GM19463 (cell line): ENCODE measurements at regions not wholly inside any gene's neighbourhood (a gene's known extent, or its start where the extent isn't known, plus 50 kb on each side); places are given as distances from the start of the nearest gene placed in this dataset.

Source experiments
- ATAC-seq: cut with Tn5 transposase; IDR thresholded peaks from one replicate; pipeline ENCODE4 v1.9.1; 2021; ENCODE audit warnings: mild to moderate bottlenecking, moderate library complexity; ENCODE audit not compliant: unreplicated experiment

GRCh38 chr1:191561276-191561675 lies 597.0 kb upstream of the RGS18 start:
- ATAC-seq: no peak

- no peak for ATAC-seq
Measured at GRCh38 chr1:191564275-191564674, 594.0 kb upstream of the RGS18 start.

DNA sequence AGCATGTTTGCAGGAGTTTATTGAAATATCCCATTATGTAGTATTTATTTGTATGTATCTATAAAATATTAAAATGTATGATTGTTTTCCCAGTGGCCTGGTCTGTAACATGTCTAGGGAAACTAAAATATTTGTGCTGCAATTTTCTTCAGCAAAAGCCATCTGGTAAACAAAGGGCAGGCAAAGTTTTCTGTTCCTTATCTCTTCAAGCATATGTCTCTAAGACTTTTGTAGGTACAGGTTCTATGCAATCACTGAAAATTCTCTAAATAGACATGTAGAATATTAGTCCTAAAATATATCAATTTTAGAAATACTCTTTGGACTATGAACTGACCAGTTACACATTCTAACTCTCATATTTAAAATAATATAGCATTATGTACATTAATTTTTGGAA lies 585.8 kb upstream of the RGS18 start:
- ATAC-seq: no peak

DNA sequence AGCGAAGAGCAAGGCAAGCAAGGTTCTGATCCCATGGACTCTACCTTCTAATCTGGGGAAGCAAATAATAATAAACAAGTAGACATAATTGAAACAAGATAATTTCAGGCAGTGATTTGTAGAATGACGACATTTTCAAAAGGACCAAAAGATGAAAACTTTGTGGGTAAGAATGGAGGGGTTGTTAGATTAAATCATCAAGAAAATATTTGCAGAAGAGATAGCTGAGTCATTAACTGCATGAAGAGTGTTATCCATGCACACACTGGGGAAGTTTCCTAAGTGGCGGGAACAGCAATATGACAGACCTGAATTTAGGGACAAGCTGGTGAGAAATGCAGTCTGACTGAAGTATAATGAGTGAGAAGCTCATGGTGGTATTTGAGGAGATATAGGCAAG lies 583.1 kb upstream of the RGS18 start:
- no peak for ATAC-seq

DNA sequence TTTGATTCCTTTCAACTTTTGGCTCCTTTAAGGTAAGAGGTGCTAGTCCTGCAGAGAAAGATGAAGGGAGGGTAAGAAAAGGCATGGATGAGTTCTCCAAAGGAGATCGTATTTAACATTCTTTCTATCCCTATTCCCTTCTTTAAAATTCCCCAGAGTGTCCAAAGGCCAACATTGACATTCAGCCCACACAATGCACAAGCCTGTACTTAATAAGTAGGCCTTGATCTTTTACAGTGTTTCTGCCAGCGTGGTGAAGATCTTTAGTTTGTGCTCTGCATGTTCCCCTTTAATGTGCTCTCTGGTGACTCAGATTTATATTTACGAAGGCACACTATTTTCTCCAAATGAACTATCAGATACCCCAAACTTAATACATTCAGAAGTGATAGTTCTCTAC lies 582.5 kb upstream of the RGS18 start:
- ATAC-seq: no peak

DNA sequence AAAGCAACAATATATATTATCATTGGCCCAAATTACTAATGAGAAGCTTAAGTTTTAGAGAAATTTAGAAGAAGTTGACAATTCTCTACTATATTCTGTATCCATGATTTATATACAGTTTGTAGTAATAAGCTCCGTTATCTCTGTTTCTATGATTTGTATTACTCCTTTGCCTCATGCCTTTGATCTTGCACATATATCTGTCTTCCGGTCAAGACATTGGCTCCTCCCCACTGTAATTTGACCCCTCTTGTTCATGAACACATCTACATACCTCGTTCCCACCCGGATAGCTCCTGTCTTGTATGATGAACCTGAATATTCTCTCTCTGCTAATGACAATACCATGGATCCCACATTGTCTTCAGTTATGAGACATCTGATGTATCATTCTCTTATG lies 581.0 kb upstream of the RGS18 start:
- ATAC-seq: no peak

- no peak for ATAC-seq
Measured at GRCh38 chr1:191578281-191578680, 580.0 kb upstream of the RGS18 start.

DNA sequence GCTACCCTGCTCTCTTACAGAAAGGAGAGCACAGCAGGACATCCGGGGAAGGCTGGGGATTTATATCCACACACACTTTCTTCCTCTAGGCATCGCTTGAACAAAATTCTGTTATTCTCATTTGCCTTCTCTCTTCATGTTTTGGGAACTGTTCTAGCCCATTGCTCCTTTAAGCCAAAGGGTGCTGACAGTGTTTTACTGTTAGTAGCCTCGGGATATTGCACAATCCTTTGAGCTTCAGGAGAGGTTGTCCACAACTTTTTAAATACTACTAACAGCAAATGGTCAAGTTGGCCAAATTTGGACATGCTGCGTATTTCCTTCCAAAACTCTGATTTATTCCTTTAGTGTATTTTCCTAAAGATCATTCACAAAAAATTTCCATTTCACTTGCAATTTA lies 579.2 kb upstream of the RGS18 start:
- no peak for ATAC-seq

DNA sequence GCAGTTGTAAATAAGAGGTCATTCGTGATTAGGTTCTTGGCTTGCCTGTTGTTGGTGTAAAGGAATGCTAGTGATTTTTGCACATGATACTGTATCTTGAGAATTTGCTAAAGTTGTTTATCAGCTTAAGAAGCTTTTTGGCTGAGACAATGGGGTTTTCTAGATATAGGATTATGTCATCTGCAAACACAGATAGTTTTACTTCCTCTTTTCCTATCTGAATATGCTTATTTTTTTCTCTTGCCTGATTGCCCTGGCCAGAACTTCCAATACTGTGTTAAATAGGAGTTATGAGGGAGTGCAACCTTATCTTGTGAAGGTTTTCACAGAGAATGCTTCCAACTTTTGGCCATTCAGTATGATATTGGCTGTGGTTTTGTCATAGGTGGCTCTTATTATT lies 576.1 kb upstream of the RGS18 start:
- peak; percentile 83 for ATAC-seq

GRCh38 chr1:191585095-191585494 lies 573.2 kb upstream of the RGS18 start:
- ATAC-seq: no peak

DNA sequence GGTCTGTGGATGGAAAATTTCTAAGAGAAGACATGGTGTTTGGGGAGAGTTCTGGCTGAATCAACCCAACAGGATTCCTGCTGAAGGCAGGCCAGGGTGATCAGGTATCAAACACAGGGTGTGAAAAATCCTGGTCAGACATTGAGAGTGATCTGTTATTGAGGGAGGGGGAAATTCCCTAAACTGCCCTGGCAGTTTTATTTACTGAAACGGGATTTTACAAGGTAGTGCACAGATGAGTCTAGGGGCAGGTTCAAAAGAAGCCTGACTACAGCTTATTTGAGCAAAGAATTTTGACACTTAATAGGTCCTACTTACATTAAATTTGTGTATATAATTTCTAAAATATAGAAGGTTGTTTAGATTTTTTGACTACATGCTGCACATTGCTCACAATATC lies 569.4 kb upstream of the RGS18 start:
- ATAC-seq: no peak

GRCh38 chr1:191589536-191589935 lies 568.7 kb upstream of the RGS18 start:
- ATAC-seq: no peak

DNA sequence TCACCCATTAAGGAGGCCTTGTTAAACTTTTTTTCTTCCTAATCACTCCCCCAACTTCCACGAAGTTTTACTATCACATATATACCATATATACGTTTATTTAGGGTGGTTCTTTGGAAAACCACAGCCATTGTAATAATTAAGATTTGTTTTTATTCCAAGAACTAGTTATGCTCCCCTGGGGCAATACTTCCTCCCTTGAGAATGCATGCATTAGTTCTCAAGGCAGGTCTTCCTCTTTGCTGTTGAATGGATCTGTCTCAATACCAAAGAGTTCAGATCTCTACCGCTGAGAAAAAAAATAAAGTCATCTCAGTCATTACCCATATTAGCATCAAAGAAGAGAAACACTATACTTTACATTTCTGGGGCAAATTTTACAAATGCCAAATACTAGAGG lies 567.7 kb upstream of the RGS18 start:
- ATAC-seq: no peak

GRCh38 chr1:191592039-191592438 lies 566.2 kb upstream of the RGS18 start:
- peak; percentile 47 for ATAC-seq

DNA sequence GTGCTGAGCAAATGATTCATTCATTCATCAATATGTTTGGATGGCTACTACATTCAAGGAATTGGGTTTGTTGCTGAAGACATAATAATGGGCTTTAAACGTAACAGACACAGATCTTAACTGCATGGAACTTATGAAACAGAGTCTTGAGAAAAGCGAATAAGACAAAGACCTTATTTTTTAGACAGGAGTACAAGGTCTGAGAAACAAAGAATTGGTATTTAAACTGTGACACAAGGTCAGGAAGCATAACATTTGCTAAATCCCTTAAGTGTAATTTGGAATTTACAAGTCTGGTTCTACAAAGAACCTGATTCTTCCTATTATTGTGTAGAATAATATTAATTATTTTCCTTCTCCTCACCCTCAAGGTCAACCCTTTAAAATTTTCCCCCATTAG lies 565.4 kb upstream of the RGS18 start:
- ATAC-seq: no peak

GRCh38 chr1:191595170-191595569 lies 563.1 kb upstream of the RGS18 start:
- ATAC-seq: no peak

DNA sequence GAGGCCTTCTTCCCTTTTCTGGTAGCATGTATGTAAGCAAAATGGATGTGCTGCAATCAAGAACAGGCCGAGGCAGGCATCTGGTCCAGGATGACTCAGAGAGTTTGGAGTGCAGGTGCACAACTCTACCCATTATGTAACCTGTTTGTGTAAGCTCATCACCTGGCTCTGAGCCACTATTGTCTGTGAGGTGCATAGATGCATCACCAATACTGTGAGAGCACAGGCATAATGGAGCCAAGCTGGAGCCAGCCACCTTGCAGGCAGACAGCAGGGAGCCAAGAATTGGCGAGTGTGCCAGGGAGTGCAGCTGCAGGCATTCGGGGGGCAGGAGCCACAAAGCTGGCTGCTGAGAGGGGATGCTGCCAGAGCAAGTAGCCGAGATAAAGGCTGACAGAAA lies 549.9 kb upstream of the RGS18 start:
- ATAC-seq: no peak

DNA sequence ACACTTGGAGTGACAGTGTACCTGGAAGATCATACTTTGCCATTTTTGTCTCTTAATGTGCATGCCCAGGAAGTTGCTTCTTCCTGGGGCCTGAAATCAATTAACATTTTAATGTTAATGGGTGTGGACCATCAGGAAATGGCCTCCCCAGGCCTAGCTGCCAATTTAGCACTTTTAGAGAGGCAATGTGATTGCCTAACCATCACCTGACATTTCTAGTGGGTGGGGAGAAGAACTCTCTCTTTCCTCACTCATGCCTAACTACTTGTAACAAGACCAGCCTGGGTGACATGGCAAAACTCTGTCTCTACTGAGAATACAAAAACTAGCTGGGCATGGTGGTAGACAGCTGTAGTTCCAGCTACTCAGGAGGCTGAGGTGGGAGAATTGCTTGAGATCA lies 549.0 kb upstream of the RGS18 start:
- ATAC-seq: no peak

DNA sequence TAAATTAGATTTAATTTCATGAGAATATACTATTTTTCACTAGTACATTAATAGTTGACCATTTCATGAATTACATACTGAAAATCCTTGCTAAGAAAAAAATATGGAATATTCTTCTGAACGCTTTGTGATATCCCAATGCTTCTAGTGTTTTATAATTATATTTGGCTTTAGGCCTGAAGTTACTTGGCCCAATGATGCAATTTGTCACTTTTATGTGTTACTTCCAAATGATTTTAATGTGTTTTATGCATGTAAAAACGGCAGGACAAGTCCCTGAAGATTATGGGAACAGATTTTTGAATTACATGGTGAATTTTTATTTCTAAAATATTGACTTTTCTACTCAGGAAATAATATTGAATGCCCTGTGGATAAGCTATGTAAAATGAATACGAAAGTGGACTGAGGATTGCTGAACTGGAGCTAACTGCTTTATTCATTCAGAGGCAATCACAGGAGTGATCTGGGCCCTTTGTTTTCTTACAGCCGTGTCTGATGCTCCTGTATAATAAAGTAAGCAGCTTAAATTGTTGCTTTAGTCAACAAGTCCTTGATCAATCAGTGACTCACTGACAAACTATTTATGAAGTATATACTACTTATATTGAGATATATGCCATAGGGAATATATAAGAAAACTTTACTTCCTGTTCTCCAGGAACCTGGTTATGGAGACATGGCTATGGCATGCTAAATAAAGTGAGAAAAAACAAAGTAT lies 543.0 kb upstream of the RGS18 start:
- no peak for ATAC-seq

DNA sequence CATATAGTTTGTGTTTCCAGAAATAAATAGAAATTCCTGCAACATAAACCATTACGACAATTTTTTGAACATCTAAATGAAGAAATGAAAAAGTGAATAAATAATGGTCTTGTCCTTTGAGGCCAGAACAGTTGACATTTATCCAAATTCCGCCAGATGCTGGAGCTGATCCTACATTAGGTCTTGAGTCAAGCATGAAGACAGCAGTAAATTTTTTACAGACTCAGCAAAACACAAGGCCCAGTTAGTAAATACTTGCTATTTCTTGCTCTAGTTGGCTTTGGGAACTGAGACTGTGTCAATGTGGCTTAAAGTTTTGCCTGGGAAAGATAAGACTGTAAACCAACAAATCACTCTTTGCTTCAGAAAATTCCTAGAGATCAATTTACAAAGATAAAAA lies 540.1 kb upstream of the RGS18 start:
- ATAC-seq: no peak

- ATAC-seq: no peak
Measured at GRCh38 chr1:191620883-191621282, 537.4 kb upstream of the RGS18 start.

DNA sequence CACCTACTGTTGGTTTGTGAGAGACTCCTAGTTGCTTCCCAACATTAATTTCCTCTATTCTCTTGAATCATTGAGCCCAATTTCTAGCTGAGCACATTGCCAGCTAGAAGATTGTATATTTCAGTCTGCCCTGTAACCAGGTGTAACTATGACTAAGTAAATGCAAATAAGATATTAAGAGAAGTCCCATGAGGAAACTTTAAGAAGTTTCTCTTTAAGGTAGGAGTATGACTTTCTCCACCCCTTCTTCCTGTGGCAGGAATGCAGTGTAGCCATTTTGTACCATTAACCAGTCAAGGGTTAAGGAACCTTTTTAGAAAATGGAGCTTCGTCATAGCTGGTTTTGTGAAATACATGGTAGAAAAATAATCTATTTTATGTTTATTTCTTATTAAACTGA lies 534.2 kb upstream of the RGS18 start:
- ATAC-seq: no peak

- ATAC-seq: no peak
Measured at GRCh38 chr1:191629836-191630235, 528.4 kb upstream of the RGS18 start.
